GM10266 (cell line): ENCODE measurements at regions not wholly inside any gene's neighbourhood (a gene's known extent, or its start where the extent isn't known, plus 50 kb on each side); places are given as distances from the start of the nearest gene placed in this dataset.

Experiments used
- DNase-seq: peaks from one replicate; pipeline ENCODE4 v3.0.0; 2012; ENCODE audit errors: extremely low spot score
- CTCF ChIP-seq: IDR thresholded peaks from 2 replicates; pipeline ENCODE4 v1.5.1; 2012; ENCODE audit warnings: mild to moderate bottlenecking, low read depth; ENCODE audit not compliant: control insufficient read depth, insufficient read depth; ENCODE audit errors: missing control alignments

- no peak for TF ChIP-seq CTCF
- DNase-seq = no peak
These were observed 340.6 kb upstream of the NRP1 start for GRCh38 chr10:33674986-33675599.

GRCh38 chr10:33674491-33674890, 340.0 kb upstream of the NRP1 start:
- DNase-seq = no peak
- no peak for TF ChIP-seq CTCF

- no peak for TF ChIP-seq CTCF
- no peak for DNase-seq
These were observed 339.5 kb upstream of the NRP1 start for GRCh38 chr10:33673839-33674415.

- no peak for DNase-seq
- no peak for TF ChIP-seq CTCF
These were observed 335.4 kb upstream of the NRP1 start for GRCh38 chr10:33669904-33670303.

- no peak for DNase-seq
- no peak for TF ChIP-seq CTCF
These were observed 332.4 kb upstream of the NRP1 start for GRCh38 chr10:33666686-33667480.

GRCh38 chr10:33665501-33665900, 331.0 kb upstream of the NRP1 start:
- DNase-seq = no peak
- no peak for TF ChIP-seq CTCF

GRCh38 chr10:33664070-33664469, 329.6 kb upstream of the NRP1 start:
- no peak for DNase-seq
- no peak for TF ChIP-seq CTCF
